ENCODE measurements at regions not wholly inside any gene's neighbourhood (a gene's known extent, or its start where the extent isn't known, plus 50 kb on each side); places are given as distances from the start of the nearest gene placed in this dataset.

- no peak for DNase-seq (ENCODE audit: low read depth in 2 of 2)
These were observed 79.0 kb upstream of the TCF7L2 start for GRCh38 chr10:112871021-112871420.

- DNase-seq (ENCODE audit: low read depth in 2 of 2): peak in 1 of 2 donors; percentile 9
These were observed 77.3 kb upstream of the TCF7L2 start for GRCh38 chr10:112872728-112873127.

GRCh38 chr10:112873541-112873940 lies 76.5 kb upstream of the TCF7L2 start:
- DNase-seq (ENCODE audit: low read depth in 2 of 2): peak in 1 of 2 donors; percentile 14

GRCh38 chr10:112874982-112875381 lies 75.1 kb upstream of the TCF7L2 start:
- DNase-seq (ENCODE audit: low read depth in 2 of 2): no peak

- DNase-seq (ENCODE audit: low read depth in 2 of 2): peak in 1 of 2 donors; percentile 82
These were observed 74.4 kb upstream of the TCF7L2 start for GRCh38 chr10:112875476-112876267.

GRCh38 chr10:112880633-112881530 lies 69.2 kb upstream of the TCF7L2 start:
- DNase-seq (ENCODE audit: low read depth in 2 of 2): no peak

GRCh38 chr10:112883360-112884178 lies 66.5 kb upstream of the TCF7L2 start:
- no peak for DNase-seq (ENCODE audit: low read depth in 2 of 2)

GRCh38 chr10:112884179-112884504 lies 65.9 kb upstream of the TCF7L2 start:
- DNase-seq (ENCODE audit: low read depth in 2 of 2): no peak

- no peak for DNase-seq (ENCODE audit: low read depth in 2 of 2)
These were observed 63.6 kb upstream of the TCF7L2 start for GRCh38 chr10:112886463-112886862.

- DNase-seq (ENCODE audit: low read depth in 2 of 2): no peak
These were observed 62.1 kb upstream of the TCF7L2 start for GRCh38 chr10:112887968-112888367.

- no peak for DNase-seq (ENCODE audit: low read depth in 2 of 2)
These were observed 54.8 kb upstream of the TCF7L2 start for GRCh38 chr10:112895292-112895691.

GRCh38 chr10:112896273-112896672 lies 53.8 kb upstream of the TCF7L2 start:
- DNase-seq (ENCODE audit: low read depth in 2 of 2): peak; percentile 11 to 77

GRCh38 chr10:112896722-112897121 lies 53.3 kb upstream of the TCF7L2 start:
- DNase-seq (ENCODE audit: low read depth in 2 of 2): no peak

- DNase-seq (ENCODE audit: low read depth in 2 of 2): peak; percentile 19 to 61
These were observed 51.3 kb upstream of the TCF7L2 start for GRCh38 chr10:112898540-112899390.

GRCh38 chr10:112899391-112900065 lies 50.5 kb upstream of the TCF7L2 start:
- no peak for DNase-seq (ENCODE audit: low read depth in 2 of 2)
